ENCODE measurements at regions not wholly inside any gene's neighbourhood (a gene's known extent, or its start where the extent isn't known, plus 50 kb on each side); places are given as distances from the start of the nearest gene placed in this dataset.
A peak's percentile ranks its signal among the peaks of the same experiment; 100 is the strongest.

DNA sequence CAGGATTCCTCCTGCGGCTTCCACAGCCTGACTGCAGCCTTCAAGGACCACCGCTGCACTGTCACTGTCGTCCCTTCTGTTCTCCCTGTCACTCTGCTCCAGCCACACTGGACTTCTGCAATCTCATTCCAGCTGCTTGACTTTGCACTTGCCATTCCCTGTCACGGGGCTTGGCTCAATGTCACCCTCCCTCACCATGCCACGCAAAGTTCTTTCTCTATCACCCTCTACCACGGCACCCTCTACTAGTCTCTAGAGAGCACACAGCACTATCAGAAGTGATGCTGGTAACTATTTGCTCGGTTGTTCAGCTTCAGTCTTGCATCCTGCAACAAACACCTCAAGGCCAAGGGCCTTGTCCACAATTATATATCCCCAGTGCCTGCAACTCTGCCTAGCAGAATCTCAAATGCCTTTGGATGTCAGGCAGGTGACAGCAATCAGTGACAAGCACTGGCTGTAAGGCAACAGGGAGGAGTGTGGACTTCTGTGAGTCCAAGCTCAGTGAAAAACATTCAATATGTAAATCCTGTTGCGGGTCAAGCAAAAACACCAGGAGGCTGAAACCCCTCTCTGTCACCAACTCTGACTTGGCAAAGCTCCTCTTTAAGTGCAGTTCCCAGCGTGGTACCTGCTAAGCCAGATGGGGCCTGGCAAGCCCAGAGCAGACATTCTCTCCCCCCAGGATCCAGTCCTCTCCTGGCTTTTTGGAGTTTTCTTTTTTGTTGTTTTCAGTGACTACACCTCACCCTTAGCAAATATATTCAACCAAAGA lies 259.9 kb downstream of the FGFR2 start (continued):
- TF ChIP-seq, protein P1, sequence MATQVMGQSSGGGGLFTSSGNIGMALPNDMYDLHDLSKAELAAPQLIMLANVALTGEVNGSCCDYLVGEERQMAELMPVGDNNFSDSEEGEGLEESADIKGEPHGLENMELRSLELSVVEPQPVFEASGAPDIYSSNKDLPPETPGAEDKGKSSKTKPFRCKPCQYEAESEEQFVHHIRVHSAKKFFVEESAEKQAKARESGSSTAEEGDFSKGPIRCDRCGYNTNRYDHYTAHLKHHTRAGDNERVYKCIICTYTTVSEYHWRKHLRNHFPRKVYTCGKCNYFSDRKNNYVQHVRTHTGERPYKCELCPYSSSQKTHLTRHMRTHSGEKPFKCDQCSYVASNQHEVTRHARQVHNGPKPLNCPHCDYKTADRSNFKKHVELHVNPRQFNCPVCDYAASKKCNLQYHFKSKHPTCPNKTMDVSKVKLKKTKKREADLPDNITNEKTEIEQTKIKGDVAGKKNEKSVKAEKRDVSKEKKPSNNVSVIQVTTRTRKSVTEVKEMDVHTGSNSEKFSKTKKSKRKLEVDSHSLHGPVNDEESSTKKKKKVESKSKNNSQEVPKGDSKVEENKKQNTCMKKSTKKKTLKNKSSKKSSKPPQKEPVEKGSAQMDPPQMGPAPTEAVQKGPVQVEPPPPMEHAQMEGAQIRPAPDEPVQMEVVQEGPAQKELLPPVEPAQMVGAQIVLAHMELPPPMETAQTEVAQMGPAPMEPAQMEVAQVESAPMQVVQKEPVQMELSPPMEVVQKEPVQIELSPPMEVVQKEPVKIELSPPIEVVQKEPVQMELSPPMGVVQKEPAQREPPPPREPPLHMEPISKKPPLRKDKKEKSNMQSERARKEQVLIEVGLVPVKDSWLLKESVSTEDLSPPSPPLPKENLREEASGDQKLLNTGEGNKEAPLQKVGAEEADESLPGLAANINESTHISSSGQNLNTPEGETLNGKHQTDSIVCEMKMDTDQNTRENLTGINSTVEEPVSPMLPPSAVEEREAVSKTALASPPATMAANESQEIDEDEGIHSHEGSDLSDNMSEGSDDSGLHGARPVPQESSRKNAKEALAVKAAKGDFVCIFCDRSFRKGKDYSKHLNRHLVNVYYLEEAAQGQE (IDR thresholded peaks at IDR 0.05; ENCODE audit: unreplicated experiment), result no peak
- TF ChIP-seq, protein P2, sequence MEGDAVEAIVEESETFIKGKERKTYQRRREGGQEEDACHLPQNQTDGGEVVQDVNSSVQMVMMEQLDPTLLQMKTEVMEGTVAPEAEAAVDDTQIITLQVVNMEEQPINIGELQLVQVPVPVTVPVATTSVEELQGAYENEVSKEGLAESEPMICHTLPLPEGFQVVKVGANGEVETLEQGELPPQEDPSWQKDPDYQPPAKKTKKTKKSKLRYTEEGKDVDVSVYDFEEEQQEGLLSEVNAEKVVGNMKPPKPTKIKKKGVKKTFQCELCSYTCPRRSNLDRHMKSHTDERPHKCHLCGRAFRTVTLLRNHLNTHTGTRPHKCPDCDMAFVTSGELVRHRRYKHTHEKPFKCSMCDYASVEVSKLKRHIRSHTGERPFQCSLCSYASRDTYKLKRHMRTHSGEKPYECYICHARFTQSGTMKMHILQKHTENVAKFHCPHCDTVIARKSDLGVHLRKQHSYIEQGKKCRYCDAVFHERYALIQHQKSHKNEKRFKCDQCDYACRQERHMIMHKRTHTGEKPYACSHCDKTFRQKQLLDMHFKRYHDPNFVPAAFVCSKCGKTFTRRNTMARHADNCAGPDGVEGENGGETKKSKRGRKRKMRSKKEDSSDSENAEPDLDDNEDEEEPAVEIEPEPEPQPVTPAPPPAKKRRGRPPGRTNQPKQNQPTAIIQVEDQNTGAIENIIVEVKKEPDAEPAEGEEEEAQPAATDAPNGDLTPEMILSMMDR (conservative IDR thresholded peaks at IDR 0.05; ENCODE audit: low read depth in 2 of 2), result no peak
- TF ChIP-seq POLR2AphosphoS5 (IDR thresholded peaks at IDR 0.05; ENCODE audit: low read depth), result no peak
- TF ChIP-seq, protein P3, sequence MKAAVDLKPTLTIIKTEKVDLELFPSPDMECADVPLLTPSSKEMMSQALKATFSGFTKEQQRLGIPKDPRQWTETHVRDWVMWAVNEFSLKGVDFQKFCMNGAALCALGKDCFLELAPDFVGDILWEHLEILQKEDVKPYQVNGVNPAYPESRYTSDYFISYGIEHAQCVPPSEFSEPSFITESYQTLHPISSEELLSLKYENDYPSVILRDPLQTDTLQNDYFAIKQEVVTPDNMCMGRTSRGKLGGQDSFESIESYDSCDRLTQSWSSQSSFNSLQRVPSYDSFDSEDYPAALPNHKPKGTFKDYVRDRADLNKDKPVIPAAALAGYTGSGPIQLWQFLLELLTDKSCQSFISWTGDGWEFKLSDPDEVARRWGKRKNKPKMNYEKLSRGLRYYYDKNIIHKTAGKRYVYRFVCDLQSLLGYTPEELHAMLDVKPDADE (IDR thresholded peaks at IDR 0.05), result no peak

DNA sequence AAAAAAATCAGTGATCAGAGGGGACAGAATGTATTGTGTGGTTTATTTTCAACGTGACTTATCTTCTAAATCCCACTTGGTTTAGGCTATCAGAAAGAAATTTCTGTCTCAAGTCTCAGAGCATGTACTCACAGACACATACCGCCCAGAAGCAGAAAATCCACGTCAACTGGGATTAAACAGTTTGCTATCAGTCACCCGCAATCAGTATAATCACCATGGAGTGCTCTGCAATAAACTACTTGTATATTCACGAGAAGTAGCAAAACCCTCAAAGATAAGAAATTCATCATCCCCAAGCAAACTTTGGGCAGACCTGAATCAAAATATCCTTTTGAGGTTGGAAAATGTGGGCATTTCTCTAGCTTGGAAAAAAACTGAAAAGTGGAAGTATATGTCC lies 259.1 kb downstream of the FGFR2 start:
- Histone ChIP-seq H3K79me2 (replicated peaks; ENCODE audit: insufficient read depth) (no peaks in the 10 kb centered on the region), H3K27ac (ENCODE audit: low read depth) (no peak overlapping the region), H3K9me2 (ENCODE audit: insufficient read depth) (peaks cover 10% of the 10 kb centered on the region; the same call in 1 of the 2 replicates), H3K4me3 (no peak overlapping the region), H3F3A (replicated peaks; ENCODE audit: low read depth) (peaks cover 3% of the 10 kb centered on the region; the same call in 1 of the 2 replicates), H2AFZ (0 out of 2 replicates have a peak overlapping the region, but pooled peaks have one; percentile 67), H3K36me3 (ENCODE audit: insufficient read depth) (no peaks in the 10 kb centered on the region), H3K4me2 (peak overlapping the region; percentile 64), H4K20me1 (replicated peaks; ENCODE audit: insufficient read depth) (no peaks in the 10 kb centered on the region), H3K4me1 (ENCODE audit: insufficient read depth) (peaks cover 53% of the 10 kb centered on the region), H3K27me3 (ENCODE audit: insufficient read depth) (no peaks in the 10 kb centered on the region)
- ATAC-seq (no peak), DNase-seq (ENCODE audit: low spot score) (no peak)
- H3K27me3 Mint-ChIP-seq (ENCODE audit: insufficient read depth, low read depth, poor library complexity), result peaks cover 5% of the 10 kb centered on the region
- H3K4me3 Mint-ChIP-seq, result no peak overlapping the region
- H3K36me3 Mint-ChIP-seq (ENCODE audit: low read depth), result 0 out of 3 replicates have a peak, but pooled peaks cover 3% of the 10 kb centered on the region
- H3K27ac Mint-ChIP-seq, result peak overlapping the region; percentile 90; the same call in 1 of the 2 replicates
- peaks cover 53% of the 10 kb centered on the region for H3K4me1 Mint-ChIP-seq
- peaks cover 3% of the 10 kb centered on the region; the same call in 2 of the 3 replicates for H3K9me3 Mint-ChIP-seq
- no peak for TF ChIP-seq NANOG (IDR thresholded peaks at IDR 0.05; ENCODE audit: borderline replicate concordance)
- TF ChIP-seq JUNB (IDR thresholded peaks at IDR 0.05; ENCODE audit: unreplicated experiment), result no peak
- no peak for TF ChIP-seq CREB1 (CRISPR knock-in tag; IDR thresholded peaks at IDR 0.05; ENCODE audit: low read depth)
- no peak for TF ChIP-seq ZNF331 (CRISPR knock-in tag; IDR thresholded peaks at IDR 0.05; ENCODE audit: low read depth)
- TF ChIP-seq, protein P4, sequence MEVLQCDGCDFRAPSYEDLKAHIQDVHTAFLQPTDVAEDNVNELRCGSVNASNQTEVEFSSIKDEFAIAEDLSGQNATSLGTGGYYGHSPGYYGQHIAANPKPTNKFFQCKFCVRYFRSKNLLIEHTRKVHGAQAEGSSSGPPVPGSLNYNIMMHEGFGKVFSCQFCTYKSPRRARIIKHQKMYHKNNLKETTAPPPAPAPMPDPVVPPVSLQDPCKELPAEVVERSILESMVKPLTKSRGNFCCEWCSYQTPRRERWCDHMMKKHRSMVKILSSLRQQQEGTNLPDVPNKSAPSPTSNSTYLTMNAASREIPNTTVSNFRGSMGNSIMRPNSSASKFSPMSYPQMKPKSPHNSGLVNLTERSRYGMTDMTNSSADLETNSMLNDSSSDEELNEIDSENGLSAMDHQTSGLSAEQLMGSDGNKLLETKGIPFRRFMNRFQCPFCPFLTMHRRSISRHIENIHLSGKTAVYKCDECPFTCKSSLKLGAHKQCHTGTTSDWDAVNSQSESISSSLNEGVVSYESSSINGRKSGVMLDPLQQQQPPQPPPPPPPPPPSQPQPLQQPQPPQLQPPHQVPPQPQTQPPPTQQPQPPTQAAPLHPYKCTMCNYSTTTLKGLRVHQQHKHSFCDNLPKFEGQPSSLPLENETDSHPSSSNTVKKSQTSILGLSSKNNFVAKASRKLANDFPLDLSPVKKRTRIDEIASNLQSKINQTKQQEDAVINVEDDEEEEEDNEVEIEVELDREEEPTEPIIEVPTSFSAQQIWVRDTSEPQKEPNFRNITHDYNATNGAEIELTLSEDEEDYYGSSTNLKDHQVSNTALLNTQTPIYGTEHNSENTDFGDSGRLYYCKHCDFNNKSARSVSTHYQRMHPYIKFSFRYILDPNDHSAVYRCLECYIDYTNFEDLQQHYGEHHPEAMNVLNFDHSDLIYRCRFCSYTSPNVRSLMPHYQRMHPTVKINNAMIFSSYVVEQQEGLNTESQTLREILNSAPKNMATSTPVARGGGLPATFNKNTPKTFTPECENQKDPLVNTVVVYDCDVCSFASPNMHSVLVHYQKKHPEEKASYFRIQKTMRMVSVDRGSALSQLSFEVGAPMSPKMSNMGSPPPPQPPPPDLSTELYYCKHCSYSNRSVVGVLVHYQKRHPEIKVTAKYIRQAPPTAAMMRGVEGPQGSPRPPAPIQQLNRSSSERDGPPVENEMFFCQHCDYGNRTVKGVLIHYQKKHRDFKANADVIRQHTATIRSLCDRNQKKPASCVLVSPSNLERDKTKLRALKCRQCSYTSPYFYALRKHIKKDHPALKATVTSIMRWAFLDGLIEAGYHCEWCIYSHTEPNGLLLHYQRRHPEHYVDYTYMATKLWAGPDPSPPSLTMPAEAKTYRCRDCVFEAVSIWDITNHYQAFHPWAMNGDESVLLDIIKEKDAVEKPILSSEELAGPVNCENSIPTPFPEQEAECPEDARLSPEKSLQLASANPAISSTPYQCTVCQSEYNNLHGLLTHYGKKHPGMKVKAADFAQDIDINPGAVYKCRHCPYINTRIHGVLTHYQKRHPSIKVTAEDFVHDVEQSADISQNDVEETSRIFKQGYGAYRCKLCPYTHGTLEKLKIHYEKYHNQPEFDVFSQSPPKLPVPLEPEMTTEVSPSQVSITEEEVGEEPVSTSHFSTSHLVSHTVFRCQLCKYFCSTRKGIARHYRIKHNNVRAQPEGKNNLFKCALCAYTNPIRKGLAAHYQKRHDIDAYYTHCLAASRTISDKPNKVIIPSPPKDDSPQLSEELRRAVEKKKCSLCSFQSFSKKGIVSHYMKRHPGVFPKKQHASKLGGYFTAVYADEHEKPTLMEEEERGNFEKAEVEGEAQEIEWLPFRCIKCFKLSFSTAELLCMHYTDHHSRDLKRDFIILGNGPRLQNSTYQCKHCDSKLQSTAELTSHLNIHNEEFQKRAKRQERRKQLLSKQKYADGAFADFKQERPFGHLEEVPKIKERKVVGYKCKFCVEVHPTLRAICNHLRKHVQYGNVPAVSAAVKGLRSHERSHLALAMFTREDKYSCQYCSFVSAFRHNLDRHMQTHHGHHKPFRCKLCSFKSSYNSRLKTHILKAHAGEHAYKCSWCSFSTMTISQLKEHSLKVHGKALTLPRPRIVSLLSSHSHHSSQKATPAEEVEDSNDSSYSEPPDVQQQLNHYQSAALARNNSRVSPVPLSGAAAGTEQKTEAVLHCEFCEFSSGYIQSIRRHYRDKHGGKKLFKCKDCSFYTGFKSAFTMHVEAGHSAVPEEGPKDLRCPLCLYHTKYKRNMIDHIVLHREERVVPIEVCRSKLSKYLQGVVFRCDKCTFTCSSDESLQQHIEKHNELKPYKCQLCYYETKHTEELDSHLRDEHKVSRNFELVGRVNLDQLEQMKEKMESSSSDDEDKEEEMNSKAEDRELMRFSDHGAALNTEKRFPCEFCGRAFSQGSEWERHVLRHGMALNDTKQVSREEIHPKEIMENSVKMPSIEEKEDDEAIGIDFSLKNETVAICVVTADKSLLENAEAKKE (CRISPR knock-in tag; IDR thresholded peaks at IDR 0.05), result no peak
- no peak for TF ChIP-seq EZH2 (IDR thresholded peaks at IDR 0.05; ENCODE audit: low read depth, unreplicated experiment)
- TF ChIP-seq, protein P3 (IDR thresholded peaks at IDR 0.05), result no peak

Data from GM23338 (cell line).